ENCODE measurements at regions not wholly inside any gene's neighbourhood (a gene's known extent, or its start where the extent isn't known, plus 50 kb on each side); places are given as distances from the start of the nearest gene placed in this dataset.

- TF ChIP-seq CHD4 (IDR thresholded peaks at IDR 0.05; ENCODE audit: insufficient read depth, insufficient replicate concordance, low read depth, low read length, poor library complexity, severe bottlenecking) (no peak), CTCF (IDR thresholded peaks at IDR 0.05 in 2 of 3, conservative IDR thresholded peaks at IDR 0.05 in 1 of 3; ENCODE audit: insufficient read depth in 2 of 3, low read depth in 1 of 3, low read length in 3 of 3) (no peak), CAMTA2 (CRISPR knock-in tag; conservative IDR thresholded peaks at IDR 0.05) (no peak), SMARCA5 (IDR thresholded peaks at IDR 0.05) (no peak), ZNF583 (CRISPR knock-in tag; IDR thresholded peaks at IDR 0.05) (no peak), HDGF (IDR thresholded peaks at IDR 0.05) (no peak), VEZF1 (CRISPR knock-in tag; IDR thresholded peaks at IDR 0.05) (no peak), RNF2 (IDR thresholded peaks at IDR 0.05) (no peak), JUND (IDR thresholded peaks at IDR 0.05; ENCODE audit: borderline replicate concordance, low read depth, low read length) (no peak), JUND (tag; IDR thresholded peaks at IDR 0.05; ENCODE audit: borderline replicate concordance, low read depth, low read length) (no peak), ZNF274 (IDR thresholded peaks at IDR 0.05; ENCODE audit: borderline replicate concordance, low read depth, low read length) (no peak), MXI1 (IDR thresholded peaks at IDR 0.05; ENCODE audit: low read depth, low read length) (no peak)
Observed at GRCh38 chr17:73759734-73760438, 115.6 kb upstream of the SDK2 start.
